ENCODE measurements at regions not wholly inside any gene's neighbourhood (a gene's known extent, or its start where the extent isn't known, plus 50 kb on each side); places are given as distances from the start of the nearest gene placed in this dataset.
A peak's percentile ranks its signal among the peaks of the same experiment; 100 is the strongest.

GRCh38 chr5:88606173-88606572 is 276.8 kb downstream of the MEF2C start (continued):
- TF ChIP-seq REST (IDR thresholded peaks at IDR 0.05; ENCODE audit: unreplicated experiment) = no peak
- no peak for TF ChIP-seq ZNF331 (CRISPR knock-in tag; IDR thresholded peaks at IDR 0.05; ENCODE audit: low read depth)
- TF ChIP-seq CTCF (conservative IDR thresholded peaks at IDR 0.05; ENCODE audit: low read depth in 2 of 2) = no peak
- TF ChIP-seq EZH2phosphoT487 (IDR thresholded peaks at IDR 0.05; ENCODE audit: unreplicated experiment) = no peak
- no peak for TF ChIP-seq ZNF114 (CRISPR knock-in tag; IDR thresholded peaks at IDR 0.05)
- no peak for TF ChIP-seq EZH2 (IDR thresholded peaks at IDR 0.05; ENCODE audit: low read depth, unreplicated experiment)
- no peak for TF ChIP-seq POLR2AphosphoS5 (IDR thresholded peaks at IDR 0.05; ENCODE audit: low read depth)
- TF ChIP-seq CREB1 (CRISPR knock-in tag; IDR thresholded peaks at IDR 0.05; ENCODE audit: low read depth) = no peak

GRCh38 chr5:88602584-88602983 is 280.4 kb downstream of the MEF2C start:
- Histone ChIP-seq H2AFZ (no peak overlapping the region), H3K4me3 (no peak overlapping the region), H4K20me1 (replicated peaks; ENCODE audit: insufficient read depth) (no peaks in the 10 kb centered on the region), H3K9me2 (ENCODE audit: insufficient read depth) (no peaks in the 10 kb centered on the region), H3K4me2 (no peak overlapping the region), H3K36me3 (ENCODE audit: insufficient read depth) (no peaks in the 10 kb centered on the region), H3K27ac (ENCODE audit: low read depth) (no peak overlapping the region), H3K79me2 (replicated peaks; ENCODE audit: insufficient read depth) (no peaks in the 10 kb centered on the region), H3K27me3 (ENCODE audit: insufficient read depth) (no peaks in the 10 kb centered on the region), H3F3A (replicated peaks; ENCODE audit: low read depth) (no peaks in the 10 kb centered on the region), H3K4me1 (ENCODE audit: insufficient read depth) (no peaks in the 10 kb centered on the region)
- Mint-ChIP-seq H3K36me3 (ENCODE audit: low read depth) (peaks cover 2% of the 10 kb centered on the region; the same call in 1 of the 3 replicates), H3K4me1 (no peaks in the 10 kb centered on the region), H3K27ac (no peak overlapping the region), H3K4me3 (no peak overlapping the region), H3K27me3 (ENCODE audit: insufficient read depth, low read depth, poor library complexity) (peaks cover 3% of the 10 kb centered on the region), H3K9me3 (peaks cover 3% of the 10 kb centered on the region; the same call in 1 of the 3 replicates)
- peak; percentile 83 to 92 for TF ChIP-seq CTCF (conservative IDR thresholded peaks at IDR 0.05; ENCODE audit: low read depth in 2 of 2)
- no peak for TF ChIP-seq EZH2phosphoT487 (IDR thresholded peaks at IDR 0.05; ENCODE audit: unreplicated experiment)
- no peak for ATAC-seq
- peak; percentile 77 for DNase-seq (ENCODE audit: low spot score)

Data from GM23338 (cell line).